Trophoblast cell (in vitro differentiated cells and primary cell): ENCODE measurements at regions not wholly inside any gene's neighbourhood (a gene's known extent, or its start where the extent isn't known, plus 50 kb on each side); places are given as distances from the start of the nearest gene placed in this dataset.

Experiments used
- DNase-seq, 2 donors: peaks; one replicate each; pipeline ENCODE4 v3.0.0-alpha.2; 2016
- H2AFZ ChIP-seq: 2 replicates; pipeline ENCODE4 v1.6.1; 2013; ENCODE audit warnings: low read length, moderate library complexity, mild to moderate bottlenecking; ENCODE audit not compliant: insufficient read depth, poor library complexity
- H2AK5ac ChIP-seq: 2 replicates; pipeline ENCODE4 v1.6.1; 2013; ENCODE audit warnings: mild to moderate bottlenecking, low read length
- H2BK120ac ChIP-seq: 2 replicates; pipeline ENCODE4 v1.6.1; 2013; ENCODE audit warnings: low read length, mild to moderate bottlenecking, moderate library complexity; ENCODE audit not compliant: insufficient read depth, poor library complexity
- H2BK12ac ChIP-seq: 2 replicates; pipeline ENCODE4 v1.6.1; 2013; ENCODE audit warnings: mild to moderate bottlenecking, low read length, moderate library complexity
- H2BK5ac ChIP-seq: 2 replicates; pipeline ENCODE4 v1.6.1; 2013; ENCODE audit warnings: low read length, low read depth, moderate library complexity, mild to moderate bottlenecking; ENCODE audit not compliant: poor library complexity
- H3K14ac ChIP-seq: 2 replicates; pipeline ENCODE4 v1.6.1; 2013; ENCODE audit warnings: mild to moderate bottlenecking, low read length
- H3K18ac ChIP-seq: 2 replicates; pipeline ENCODE4 v1.6.1; 2013; ENCODE audit warnings: mild to moderate bottlenecking, low read length
- H3K23ac ChIP-seq: 2 replicates; pipeline ENCODE4 v1.6.1; 2013; ENCODE audit warnings: low read length
- H3K27ac ChIP-seq: 2 replicates; pipeline ENCODE4 v1.5.1; 2013; ENCODE audit warnings: low read depth, mild to moderate bottlenecking, inconsistent platforms, low read length, moderate library complexity
- H3K27me3 ChIP-seq: 2 replicates; pipeline ENCODE4 v1.6.1; 2013; ENCODE audit warnings: inconsistent platforms, mild to moderate bottlenecking, low read length, moderate library complexity; ENCODE audit not compliant: insufficient read depth
- H3K36me3 ChIP-seq, 2 experiments: 1 replicate in 1 of 2; 2 replicates in 1 of 2; pipeline ENCODE4 v1.6.1; 2013; ENCODE audit warnings: low read length in 2 of 2, mild to moderate bottlenecking in 2 of 2, moderate library complexity in 1 of 2; ENCODE audit not compliant: insufficient read depth in 2 of 2, control insufficient read depth in 1 of 2
- H3K4ac ChIP-seq: 2 replicates; pipeline ENCODE4 v1.6.1; 2013; ENCODE audit warnings: low read depth, mild to moderate bottlenecking, low read length, moderate library complexity
- H3K4me1 ChIP-seq, 2 experiments: 1 replicate in 1 of 2; 2 replicates in 1 of 2; pipeline ENCODE4 v1.6.1; 2013; ENCODE audit warnings: low read length in 2 of 2, mild to moderate bottlenecking in 2 of 2, moderate library complexity in 1 of 2; ENCODE audit not compliant: insufficient read depth in 2 of 2, control insufficient read depth in 1 of 2
- H3K4me2 ChIP-seq: 2 replicates; pipeline ENCODE4 v1.6.1; 2013; ENCODE audit warnings: inconsistent platforms, mild to moderate bottlenecking, low read length, moderate library complexity
- H3K4me3 ChIP-seq: 2 replicates; pipeline ENCODE4 v1.5.1; 2013; ENCODE audit warnings: mild to moderate bottlenecking, low read depth, low read length, inconsistent platforms
- H3K79me1 ChIP-seq: one replicate; pipeline ENCODE4 v1.6.1; 2013; ENCODE audit warnings: low read length
- H3K79me2 ChIP-seq: 2 replicates; pipeline ENCODE4 v1.6.1; 2013; ENCODE audit warnings: low read length, mild to moderate bottlenecking; ENCODE audit not compliant: control insufficient read depth, insufficient read depth, poor library complexity
- H3K9ac ChIP-seq: 2 replicates; pipeline ENCODE4 v1.6.1; 2013; ENCODE audit warnings: mild to moderate bottlenecking, low read length
- H3K9me3 ChIP-seq: 2 replicates; pipeline ENCODE4 v1.6.1; 2013; ENCODE audit warnings: low read depth, mild to moderate bottlenecking, control low read depth, inconsistent platforms, low read length; ENCODE audit not compliant: insufficient read depth
- H4K12ac ChIP-seq: 2 replicates; pipeline ENCODE4 v1.6.1; 2013; ENCODE audit warnings: low read depth, mild to moderate bottlenecking, low read length, moderate library complexity
- H4K8ac ChIP-seq: 2 replicates; pipeline ENCODE4 v1.6.1; 2013; ENCODE audit warnings: low read depth, mild to moderate bottlenecking, low read length, moderate library complexity
- H4K91ac ChIP-seq: one replicate; pipeline ENCODE4 v1.6.1; 2013; ENCODE audit warnings: low read depth, mild to moderate bottlenecking, low read length, moderate library complexity
- WGBS: extraction: QIAGEN DNeasy Blood & Tissue Kit; methylation state at CpG from one replicate; pipeline ENCODE4 v1.1.7; 2013; ENCODE audit warnings: missing lambda C conversion rate; ENCODE audit not compliant: insufficient read length, insufficient coverage; ENCODE audit errors: extremely low coverage; 5-methylcytosine and 5-hydroxymethylcytosine counted together

- H3K18ac ChIP-seq = no peak overlapping the region
- H3K14ac ChIP-seq = no peak overlapping the region
- no peaks in the 10 kb centered on the region for H3K79me1 ChIP-seq
- H2AK5ac ChIP-seq = no peak overlapping the region
- no peak overlapping the region for H2AFZ ChIP-seq
- no peak overlapping the region for H4K91ac ChIP-seq
- H3K27ac ChIP-seq = no peak overlapping the region
- no peak overlapping the region for H3K4ac ChIP-seq
- no CpG with 5 or more reads among the region's 6 CpGs for WGBS
- H4K12ac ChIP-seq = no peak overlapping the region
- H3K4me3 ChIP-seq = no peak overlapping the region
- no peak overlapping the region for H3K4me2 ChIP-seq
- no peak overlapping the region for H3K9ac ChIP-seq
- H4K8ac ChIP-seq = no peak overlapping the region
- H3K23ac ChIP-seq = no peak overlapping the region
- no peaks in the 10 kb centered on the region for H3K4me1 ChIP-seq
- H3K36me3 ChIP-seq = no peaks in the 10 kb centered on the region
- H2BK12ac ChIP-seq = no peak overlapping the region
- H2BK120ac ChIP-seq = no peak overlapping the region
- no peaks in the 10 kb centered on the region for H3K9me3 ChIP-seq
- no peaks in the 10 kb centered on the region for H3K79me2 ChIP-seq
- no peaks in the 10 kb centered on the region for H3K27me3 ChIP-seq
- no peak overlapping the region for H2BK5ac ChIP-seq
- DNase-seq = peak in 1 of 2 donors; percentile 40
Measured at GRCh38 chr7:119802147-119802546, 470.8 kb upstream of the KCND2 start.

- Histone ChIP-seq H3K4me3 (no peak overlapping the region), H2BK5ac (no peak overlapping the region), H3K14ac (no peak overlapping the region), H2BK120ac (no peak overlapping the region), H3K4me1 (no peaks in the 10 kb centered on the region), H2AFZ (no peak overlapping the region), H2BK12ac (no peak overlapping the region), H4K8ac (no peak overlapping the region), H3K18ac (no peak overlapping the region), H3K27me3 (no peaks in the 10 kb centered on the region), H2AK5ac (no peak overlapping the region), H3K27ac (no peak overlapping the region), H3K79me2 (no peaks in the 10 kb centered on the region), H4K12ac (no peak overlapping the region), H3K9ac (no peak overlapping the region), H3K23ac (no peak overlapping the region), H3K4ac (no peak overlapping the region), H3K79me1 (no peaks in the 10 kb centered on the region), H3K36me3 (no peaks in the 10 kb centered on the region), H3K9me3 (no peaks in the 10 kb centered on the region), H3K4me2 (no peak overlapping the region), H4K91ac (no peak overlapping the region)
- no CpG with 5 or more reads among the region's 3 CpGs for WGBS
- DNase-seq = no peak
Measured at GRCh38 chr7:119825091-119825655, 447.8 kb upstream of the KCND2 start.

GRCh38 chr7:119826547-119826946, 446.4 kb upstream of the KCND2 start:
- H4K8ac ChIP-seq = no peak overlapping the region
- H3K4me2 ChIP-seq = no peak overlapping the region
- H3K27me3 ChIP-seq = no peaks in the 10 kb centered on the region
- no peak overlapping the region for H2AK5ac ChIP-seq
- H2AFZ ChIP-seq = no peak overlapping the region
- H4K91ac ChIP-seq = no peak overlapping the region
- H3K4ac ChIP-seq = no peak overlapping the region
- H3K36me3 ChIP-seq = no peaks in the 10 kb centered on the region
- no peak overlapping the region for H2BK12ac ChIP-seq
- no peak overlapping the region for H2BK120ac ChIP-seq
- no peaks in the 10 kb centered on the region for H3K79me1 ChIP-seq
- H3K79me2 ChIP-seq = no peaks in the 10 kb centered on the region
- WGBS = no CpG with 5 or more reads among the region's 1 CpG
- H4K12ac ChIP-seq = no peak overlapping the region
- no peak overlapping the region for H3K14ac ChIP-seq
- H3K18ac ChIP-seq = no peak overlapping the region
- H3K23ac ChIP-seq = no peak overlapping the region
- DNase-seq = no peak
- no peaks in the 10 kb centered on the region for H3K9me3 ChIP-seq
- H3K9ac ChIP-seq = no peak overlapping the region
- H2BK5ac ChIP-seq = no peak overlapping the region
- no peaks in the 10 kb centered on the region for H3K4me1 ChIP-seq
- H3K27ac ChIP-seq = no peak overlapping the region
- no peak overlapping the region for H3K4me3 ChIP-seq

DNA sequence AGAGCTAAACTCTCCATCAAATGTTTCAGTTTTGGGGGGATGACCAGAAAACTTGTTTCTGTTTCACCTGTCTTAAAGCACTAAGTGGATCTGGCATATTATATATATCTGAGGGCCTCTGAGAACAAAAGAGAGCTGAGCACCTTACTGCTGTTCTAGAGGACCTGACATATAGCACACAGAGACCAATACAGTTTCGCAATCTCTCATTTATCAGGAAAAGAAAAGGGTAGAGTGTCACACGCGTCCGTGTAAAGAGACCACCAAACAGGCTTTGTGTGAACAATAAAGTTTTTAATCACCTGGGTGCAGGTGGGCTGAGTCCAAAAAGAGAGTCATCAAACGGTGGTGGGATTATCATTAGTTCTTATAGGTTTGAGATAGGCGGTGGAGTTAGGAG, 434.5 kb upstream of the KCND2 start:
- H3K18ac ChIP-seq = no peak overlapping the region
- WGBS = no CpG with 5 or more reads among the region's 6 CpGs

More for the DNA sequence above, 434.5 kb upstream of the KCND2 start:
- Histone ChIP-seq H3K4me1 (no peaks in the 10 kb centered on the region), H3K9me3 (no peaks in the 10 kb centered on the region), H3K27ac (no peak overlapping the region), H3K79me2 (no peaks in the 10 kb centered on the region), H4K12ac (no peak overlapping the region), H3K79me1 (no peaks in the 10 kb centered on the region), H3K4ac (no peak overlapping the region), H2BK120ac (no peak overlapping the region), H2AK5ac (no peak overlapping the region), H4K91ac (no peak overlapping the region), H2BK12ac (no peak overlapping the region), H3K14ac (no peak overlapping the region), H3K23ac (no peak overlapping the region), H3K4me2 (no peak overlapping the region), H3K27me3 (no peaks in the 10 kb centered on the region), H4K8ac (no peak overlapping the region), H2BK5ac (no peak overlapping the region), H2AFZ (no peak overlapping the region), H3K4me3 (no peak overlapping the region), H3K9ac (no peak overlapping the region), H3K36me3 (no peaks in the 10 kb centered on the region)
- no peak for DNase-seq
